ENCODE measurements at regions not wholly inside any gene's neighbourhood (a gene's known extent, or its start where the extent isn't known, plus 50 kb on each side); places are given as distances from the start of the nearest gene placed in this dataset.

- H3K36me3 ChIP-seq (replicated peaks in 1 of 2; ENCODE audit: insufficient read depth in 1 of 2, low read depth in 2 of 2) = no peaks in the 10 kb centered on the region
- ATAC-seq (no peak), DNase-seq (no peak)
- H3K27ac ChIP-seq = no peak overlapping the region
- TF ChIP-seq, protein P1, sequence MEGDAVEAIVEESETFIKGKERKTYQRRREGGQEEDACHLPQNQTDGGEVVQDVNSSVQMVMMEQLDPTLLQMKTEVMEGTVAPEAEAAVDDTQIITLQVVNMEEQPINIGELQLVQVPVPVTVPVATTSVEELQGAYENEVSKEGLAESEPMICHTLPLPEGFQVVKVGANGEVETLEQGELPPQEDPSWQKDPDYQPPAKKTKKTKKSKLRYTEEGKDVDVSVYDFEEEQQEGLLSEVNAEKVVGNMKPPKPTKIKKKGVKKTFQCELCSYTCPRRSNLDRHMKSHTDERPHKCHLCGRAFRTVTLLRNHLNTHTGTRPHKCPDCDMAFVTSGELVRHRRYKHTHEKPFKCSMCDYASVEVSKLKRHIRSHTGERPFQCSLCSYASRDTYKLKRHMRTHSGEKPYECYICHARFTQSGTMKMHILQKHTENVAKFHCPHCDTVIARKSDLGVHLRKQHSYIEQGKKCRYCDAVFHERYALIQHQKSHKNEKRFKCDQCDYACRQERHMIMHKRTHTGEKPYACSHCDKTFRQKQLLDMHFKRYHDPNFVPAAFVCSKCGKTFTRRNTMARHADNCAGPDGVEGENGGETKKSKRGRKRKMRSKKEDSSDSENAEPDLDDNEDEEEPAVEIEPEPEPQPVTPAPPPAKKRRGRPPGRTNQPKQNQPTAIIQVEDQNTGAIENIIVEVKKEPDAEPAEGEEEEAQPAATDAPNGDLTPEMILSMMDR (IDR thresholded peaks at IDR 0.05) = no peak
- no peak for TF ChIP-seq POLR2A (IDR thresholded peaks at IDR 0.05)
- intact Hi-C loops (cut with DNase I) = no loop called here
- no peaks in the 10 kb centered on the region for H3K4me1 ChIP-seq
- H3K9me3 ChIP-seq = no peaks in the 10 kb centered on the region
- no peaks in the 10 kb centered on the region for H3K27me3 ChIP-seq
- 68 to 76% methylated on average over 5 to 11 of the region's 11 CpGs for WGBS, 2 donors
- H3K4me3 ChIP-seq = no peak overlapping the region
Observed at GRCh38 chr2:2570360-2570759, 239.3 kb upstream of the MYT1L start.

DNA sequence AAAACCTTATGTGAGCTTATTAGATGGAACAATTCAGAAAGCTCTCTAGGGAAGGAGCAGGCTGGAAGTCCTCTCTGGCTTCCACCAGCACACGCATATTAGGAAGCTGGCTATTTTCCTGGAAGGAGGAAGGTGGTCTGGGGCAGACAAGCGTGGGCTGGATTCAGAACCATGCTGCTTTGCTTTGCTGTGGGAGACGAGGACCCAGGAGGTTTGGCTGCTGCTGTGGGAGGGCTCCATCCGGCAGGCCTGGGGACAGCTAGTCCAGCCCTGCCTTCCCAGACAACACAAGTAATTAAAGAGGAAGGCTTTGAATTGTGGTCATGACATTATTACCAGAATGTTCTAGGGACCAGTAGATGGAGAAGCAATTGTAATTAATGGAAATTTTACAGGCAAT, 238.8 kb upstream of the MYT1L start:
- no peak for DNase-seq
- 60 to 64% methylated on average over 4 of the region's 4 CpGs for WGBS, 2 donors
- TF ChIP-seq, protein P1 (IDR thresholded peaks at IDR 0.05) = no peak
- no peak for TF ChIP-seq POLR2A (IDR thresholded peaks at IDR 0.05)
- intact Hi-C loops (cut with DNase I) = no loop called here
- no peak for ATAC-seq
- Histone ChIP-seq H3K36me3 (replicated peaks in 1 of 2; ENCODE audit: insufficient read depth in 1 of 2, low read depth in 2 of 2) (no peaks in the 10 kb centered on the region), H3K27me3 (no peaks in the 10 kb centered on the region), H3K27ac (no peak overlapping the region), H3K4me3 (no peak overlapping the region), H3K9me3 (no peaks in the 10 kb centered on the region), H3K4me1 (no peaks in the 10 kb centered on the region)

DNA sequence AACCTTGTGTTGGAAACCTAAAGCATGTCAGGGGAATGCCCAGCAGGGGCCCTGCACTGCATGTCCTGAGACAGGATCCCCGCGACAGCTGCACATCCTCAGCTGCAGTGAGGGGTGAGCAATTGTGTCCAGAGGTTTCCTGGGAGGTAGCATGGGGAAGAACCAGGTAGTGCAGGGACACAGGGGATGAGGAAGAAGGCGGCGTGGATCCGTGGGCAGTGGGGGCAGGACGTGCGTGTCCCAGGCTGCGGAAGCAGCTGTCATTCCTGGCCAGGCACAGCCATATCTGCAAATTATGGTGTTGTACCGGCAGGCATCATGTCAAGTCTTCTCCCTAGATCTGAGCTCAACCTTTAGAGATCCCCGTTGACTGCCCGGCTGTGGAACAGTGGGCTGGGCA, 238.2 kb upstream of the MYT1L start:
- Histone ChIP-seq H3K27ac (no peak overlapping the region), H3K36me3 (replicated peaks in 1 of 2; ENCODE audit: insufficient read depth in 1 of 2, low read depth in 2 of 2) (no peaks in the 10 kb centered on the region)
- no peak for DNase-seq

GRCh38 chr2:2568411-2568810, 237.3 kb upstream of the MYT1L start:
- intact Hi-C loops (cut with DNase I) = no loop called here
- WGBS, 2 donors = 60 to 78% methylated on average over 2 to 9 of the region's 9 CpGs
- ATAC-seq = no peak

More for the DNA sequence above, 238.2 kb upstream of the MYT1L start:
- intact Hi-C loops (cut with DNase I) = no loop called here
- no peak for ATAC-seq
- Histone ChIP-seq H3K4me3 (no peak overlapping the region), H3K27me3 (no peaks in the 10 kb centered on the region), H3K4me1 (no peaks in the 10 kb centered on the region), H3K9me3 (no peaks in the 10 kb centered on the region)
- 80 to 81% methylated on average over 11 of the region's 11 CpGs for WGBS, 2 donors
- TF ChIP-seq, protein P1 (IDR thresholded peaks at IDR 0.05) = no peak
- no peak for TF ChIP-seq POLR2A (IDR thresholded peaks at IDR 0.05)

DNA sequence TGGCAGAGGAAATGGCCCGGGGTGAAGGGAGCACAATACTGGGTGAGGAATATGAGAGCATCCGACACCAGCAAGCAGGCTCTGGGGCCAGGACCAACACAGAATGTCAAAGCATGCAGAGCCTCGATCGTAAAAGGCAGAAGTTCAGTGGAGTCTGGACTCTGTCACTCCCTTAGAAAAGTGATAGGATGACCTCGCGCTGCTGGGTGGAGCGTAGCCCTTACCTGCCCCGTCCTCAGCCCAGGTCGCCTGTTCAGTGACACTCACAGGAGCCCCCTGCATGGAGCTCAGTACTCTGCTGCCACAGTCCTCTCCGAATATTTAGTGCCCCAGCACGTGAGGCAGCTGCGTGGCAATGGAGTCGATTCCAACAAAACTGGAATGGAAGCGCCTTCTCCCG, 236.7 kb upstream of the MYT1L start:
- H3K9me3 ChIP-seq = no peaks in the 10 kb centered on the region
- no peak overlapping the region for H3K4me3 ChIP-seq
- DNase-seq (no peak), ATAC-seq (no peak)
- WGBS, 2 donors = 74 to 79% methylated on average over 8 to 15 of the region's 15 CpGs
- H3K27me3 ChIP-seq = no peaks in the 10 kb centered on the region
- H3K4me1 ChIP-seq = no peaks in the 10 kb centered on the region
- no peak overlapping the region for H3K27ac ChIP-seq
- intact Hi-C loops (cut with DNase I) = no loop called here
- no peaks in the 10 kb centered on the region for H3K36me3 ChIP-seq (replicated peaks in 1 of 2; ENCODE audit: insufficient read depth in 1 of 2, low read depth in 2 of 2)
- TF ChIP-seq, protein P1 (IDR thresholded peaks at IDR 0.05) = no peak
- TF ChIP-seq POLR2A (IDR thresholded peaks at IDR 0.05) = no peak

More at GRCh38 chr2:2568411-2568810, 237.3 kb upstream of the MYT1L start:
- no peaks in the 10 kb centered on the region for H3K36me3 ChIP-seq (replicated peaks in 1 of 2; ENCODE audit: insufficient read depth in 1 of 2, low read depth in 2 of 2)
- H3K27ac ChIP-seq = no peak overlapping the region
- H3K27me3 ChIP-seq = no peaks in the 10 kb centered on the region
- no peaks in the 10 kb centered on the region for H3K4me1 ChIP-seq
- no peaks in the 10 kb centered on the region for H3K9me3 ChIP-seq
- no peak overlapping the region for H3K4me3 ChIP-seq
- DNase-seq = no peak
- TF ChIP-seq, protein P1 (IDR thresholded peaks at IDR 0.05) = no peak
- TF ChIP-seq POLR2A (IDR thresholded peaks at IDR 0.05) = no peak

Measured in body of pancreas (tissue), 4 donors.